ENCODE measurements at regions not wholly inside any gene's neighbourhood (a gene's known extent, or its start where the extent isn't known, plus 50 kb on each side); places are given as distances from the start of the nearest gene placed in this dataset.

GRCh38 chr3:124381575-124382333 is 348.5 kb upstream of the UMPS start:
- DNase-seq, result no peak

- DNase-seq, result no peak
These were observed 347.2 kb upstream of the UMPS start for GRCh38 chr3:124383051-124383450.

GRCh38 chr3:124383846-124384466 is 346.3 kb upstream of the UMPS start:
- no peak for DNase-seq

- no peak for DNase-seq
These were observed 345.7 kb upstream of the UMPS start for GRCh38 chr3:124384527-124384926.

- no peak for DNase-seq
These were observed 344.3 kb upstream of the UMPS start for GRCh38 chr3:124385996-124386395.

GRCh38 chr3:124386996-124387595 is 343.2 kb upstream of the UMPS start:
- DNase-seq, result no peak

GRCh38 chr3:124391774-124392173 is 338.5 kb upstream of the UMPS start:
- no peak for DNase-seq

- DNase-seq, result no peak
These were observed 336.9 kb upstream of the UMPS start for GRCh38 chr3:124393340-124393739.

GRCh38 chr3:124395162-124395561 is 335.1 kb upstream of the UMPS start:
- no peak for DNase-seq

- DNase-seq, result no peak
These were observed 334.5 kb upstream of the UMPS start for GRCh38 chr3:124395584-124396338.

GRCh38 chr3:124396339-124396950 is 333.8 kb upstream of the UMPS start:
- no peak for DNase-seq

- DNase-seq, result no peak
These were observed 333.2 kb upstream of the UMPS start for GRCh38 chr3:124397088-124397487.

GRCh38 chr3:124398594-124398993 is 331.7 kb upstream of the UMPS start:
- no peak for DNase-seq

- DNase-seq, result no peak
These were observed 328.4 kb upstream of the UMPS start for GRCh38 chr3:124401843-124402242.

- DNase-seq, result no peak
These were observed 327.5 kb upstream of the UMPS start for GRCh38 chr3:124402791-124403190.

GRCh38 chr3:124404621-124405020 is 325.6 kb upstream of the UMPS start:
- no peak for DNase-seq

GRCh38 chr3:124407260-124407659 is 323.0 kb upstream of the UMPS start:
- no peak for DNase-seq

- DNase-seq, result no peak
These were observed 320.5 kb upstream of the UMPS start for GRCh38 chr3:124409650-124410275.

GRCh38 chr3:124410471-124410870 is 319.8 kb upstream of the UMPS start:
- DNase-seq, result no peak

GRCh38 chr3:124411728-124412127 is 318.5 kb upstream of the UMPS start:
- DNase-seq, result no peak

GRCh38 chr3:124412644-124413043 is 317.6 kb upstream of the UMPS start:
- no peak for DNase-seq

- no peak for DNase-seq
These were observed 316.9 kb upstream of the UMPS start for GRCh38 chr3:124413393-124413792.
